K562 (cell line): ENCODE measurements at regions not wholly inside any gene's neighbourhood (a gene's known extent, or its start where the extent isn't known, plus 50 kb on each side); places are given as distances from the start of the nearest gene placed in this dataset.
A peak's percentile ranks its signal among the peaks of the same experiment; 100 is the strongest.

Experiments
- ATAC-seq: fragments of 200-7000 bp; cut with Tn5 transposase; 3 replicates; pipeline ENCODE4 v1.9.1; 2020; ENCODE audit warnings: moderate library complexity
- BruUV-seq: library from RNA; stranded (reverse); fragments of 400-500 nt; replicated peaks from 2 replicates; lab custom pipeline; 2021; lab: Mats Ljungman, UMichigan
- CTCF ChIA-PET: fragments of 300-600 bp; formaldehyde crosslinking; extraction: SDS; loops from one replicate; lab custom pipeline; 2021; ENCODE audit warnings: low intra/inter-chr PET ratio; lab: Yijun Ruan, JAX
- POLR2A ChIA-PET: fragments of 300-600, 350-650 bp; sonication (Branson Sonifier 250); formaldehyde crosslinking; extraction: SDS; loops from one replicate; lab custom pipeline; 2021; ENCODE audit warnings: antibody characterized with exemption, inconsistent platforms; lab: Yijun Ruan, JAX
- DNase-seq, 4 experiments: peaks; one replicate each; pipeline versions ENCODE4 v3.0.0 to v3.0.0-alpha.2; 2011 to 2018; ENCODE audit warnings: low spot score in 3 of 4, mixed read lengths in 3 of 4; ENCODE audit errors: extremely low read depth in 1 of 4
- FAIRE-seq: peaks from 2 replicates; lab custom pipeline; 2011; peaks lifted over from hg19 to GRCh38; lab: Jason Lieb, UNC
- H2AFZ ChIP-seq: 2 replicates; pipeline ENCODE4 v1.6.0; 2011; ENCODE audit warnings: low read depth, low read length, control low read depth, inconsistent platforms
- H3K27ac ChIP-seq: fragments of 200-600 bp; 3 replicates; pipeline ENCODE4 v1.8.0; 2011; ENCODE audit warnings: low read depth, mild to moderate bottlenecking, control low read depth, inconsistent platforms, low read length, moderate library complexity, mixed read lengths; ENCODE audit errors: extremely low read depth
- H3K27me3 ChIP-seq, 2 experiments: fragments of 300-600 bp in 1 of 2; 2 replicates in 1 of 2; 3 replicates in 1 of 2; pipeline versions ENCODE4 v1.6.0 to v1.8.0; 2011; ENCODE audit warnings: inconsistent platforms in 2 of 2, low read length in 2 of 2, mild to moderate bottlenecking in 1 of 2, mixed read lengths in 1 of 2, moderate library complexity in 1 of 2; ENCODE audit not compliant: control insufficient read depth in 2 of 2, insufficient read depth in 2 of 2
- H3K36me3 ChIP-seq: fragments of 300-600 bp; 3 replicates; pipeline ENCODE4 v1.8.0; 2011; ENCODE audit warnings: mild to moderate bottlenecking, low read length, inconsistent platforms; ENCODE audit not compliant: control insufficient read depth, insufficient read depth
- H3K4me1 ChIP-seq, 2 experiments: fragments of 200-600 bp in 1 of 2; replicated peaks in 1 of 2; 2 replicates in 1 of 2; 3 replicates in 1 of 2; pipeline versions ENCODE4 v1.5.1 to v1.8.0; 2011; ENCODE audit warnings: inconsistent platforms in 2 of 2, low read length in 2 of 2, mild to moderate bottlenecking in 1 of 2, mixed read lengths in 1 of 2, moderate library complexity in 1 of 2; ENCODE audit not compliant: control insufficient read depth in 2 of 2, insufficient read depth in 2 of 2
- H3K4me2 ChIP-seq: 2 replicates; pipeline ENCODE4 v1.6.1; 2011; ENCODE audit warnings: low read length, control low read depth, inconsistent platforms, mixed read lengths; ENCODE audit not compliant: insufficient read depth
- H3K4me3 ChIP-seq: fragments of 200-600 bp; sonication (generic), shearing (Covaris generic); 2 replicates; pipeline ENCODE4 v1.5.1; 2016; ENCODE audit warnings: control low read depth, inconsistent platforms
- H3K79me2 ChIP-seq: fragments of 200-600 bp; 3 replicates; pipeline ENCODE4 v1.8.0; 2011; ENCODE audit warnings: low read length, inconsistent platforms; ENCODE audit not compliant: control insufficient read depth, insufficient read depth
- H3K9ac ChIP-seq, 2 experiments: 2 replicates each; pipeline versions ENCODE4 v1.6.0 to v1.6.1; 2011; ENCODE audit warnings: low read depth in 2 of 2, low read length in 2 of 2, control low read depth in 1 of 2, inconsistent platforms in 1 of 2, mild to moderate bottlenecking in 1 of 2, mixed read lengths in 1 of 2; ENCODE audit not compliant: insufficient read depth in 1 of 2
- H3K9me1 ChIP-seq: one replicate; pipeline ENCODE4 v1.6.0; 2011; ENCODE audit warnings: inconsistent platforms, mild to moderate bottlenecking, low read length, moderate library complexity; ENCODE audit not compliant: control insufficient read depth, insufficient read depth
- H3K9me3 ChIP-seq: replicated peaks from 2 replicates; pipeline ENCODE4 v1.5.1; 2011; ENCODE audit warnings: low read depth, low read length, inconsistent platforms; ENCODE audit not compliant: control insufficient read depth, insufficient read depth
- H4K20me1 ChIP-seq: replicated peaks from 2 replicates; pipeline ENCODE4 v1.6.1; 2011; ENCODE audit warnings: low read length, inconsistent platforms, mixed read lengths; ENCODE audit not compliant: control insufficient read depth, insufficient read depth
- JUN ChIP-seq, 2 experiments: sonication (generic) in 1 of 2; formaldehyde crosslinking in 1 of 2; IDR thresholded peaks; 2 replicates each; pipeline versions ENCODE4 v1.6.1 to v1.8.0; 2012 to 2022; ENCODE audit warnings: borderline replicate concordance in 2 of 2, mild to moderate bottlenecking in 2 of 2, improper control_type of control experiment in 1 of 2, low read depth in 1 of 2, low read length in 1 of 2, missing genetic modification reagents in 1 of 2
- KDM4B ChIP-seq, 2 experiments: fragments of 450-650 bp in 1 of 2; sonication (generic) in 1 of 2; IDR thresholded peaks; 2 replicates each; pipeline ENCODE4 v1.6.1; 2016 to 2017; ENCODE audit warnings: borderline replicate concordance in 2 of 2, antibody characterized with exemption in 1 of 2, low read depth in 1 of 2, mild to moderate bottlenecking in 1 of 2
- LEF1 ChIP-seq: fragments of 450-650 bp; IDR thresholded peaks from 2 replicates; pipeline ENCODE4 v1.6.1; 2016; ENCODE audit warnings: mild to moderate bottlenecking
- SPI1 ChIP-seq: IDR thresholded peaks from 2 replicates; pipeline ENCODE4 v1.6.1; 2011; ENCODE audit warnings: low read depth, low read length, control low read depth, borderline replicate concordance
- TFE3 ChIP-seq: fragments of 450-650 bp; formaldehyde crosslinking; IDR thresholded peaks from 2 replicates; pipeline ENCODE4 v1.4.0; 2020; ENCODE audit warnings: mild to moderate bottlenecking, mixed read lengths
- ZNF146 ChIP-seq: IDR thresholded peaks from one replicate; pipeline ENCODE4 v1.6.1; 2018; ENCODE audit warnings: missing compliant biosample characterization; ENCODE audit not compliant: unreplicated experiment
- ZNF280A ChIP-seq: fragments of 450-650 bp; IDR thresholded peaks from 2 replicates; pipeline ENCODE4 v1.6.1; 2018; ENCODE audit warnings: mild to moderate bottlenecking, low read depth; ENCODE audit not compliant: partially characterized antibody
- ZSCAN29 ChIP-seq: fragments of 450-650 bp; IDR thresholded peaks from 2 replicates; pipeline ENCODE4 v1.6.1; 2017
- WGBS: fragments of 100-300 bp; shearing (Covaris generic); methylation state at CpG from one replicate; pipeline ENCODE4 v1.1.6; 2016; ENCODE audit warnings: low coverage, mixed read lengths; ENCODE audit not compliant: insufficient coverage; ENCODE audit errors: missing lambda C conversion rate; 5-methylcytosine and 5-hydroxymethylcytosine counted together
- in situ Hi-C: fragments of 300-500 bp; cut with MboI; formaldehyde crosslinking; loops from 4 replicates; pipeline ENCODE4 v1.15.0; 2018; ENCODE audit warnings: inconsistent platforms, mixed read lengths
- intact Hi-C: fragments of 100-400 bp; cut with micrococcal nuclease; formaldehyde crosslinking; loops from 2 replicates; pipeline ENCODE4 v1.14.2; 2022
- TF ChIP-seq, protein P1 (sequence below): fragments of 250-450 bp; sonication (Bioruptor Pico); IDR thresholded peaks from 2 replicates; pipeline ENCODE4 v1.4.0; 2020; ENCODE audit warnings: mild to moderate bottlenecking, moderate library complexity
- TF ChIP-seq, protein P2 (sequence below): fragments of 250-450 bp; sonication (Bioruptor Pico); IDR thresholded peaks from 2 replicates; pipeline ENCODE4 v1.5.1; 2021; ENCODE audit warnings: mild to moderate bottlenecking

GRCh38 chr6:105695461-105695860 is 292.6 kb upstream of the PREP start (continued):
- no peak for TF ChIP-seq JUN (IDR thresholded peaks at IDR 0.05; ENCODE audit: borderline replicate concordance, low read depth, low read length)
- no peak for TF ChIP-seq JUN (CRISPR knock-in tag; IDR thresholded peaks at IDR 0.05; ENCODE audit: borderline replicate concordance)
- TF ChIP-seq, protein P1, sequence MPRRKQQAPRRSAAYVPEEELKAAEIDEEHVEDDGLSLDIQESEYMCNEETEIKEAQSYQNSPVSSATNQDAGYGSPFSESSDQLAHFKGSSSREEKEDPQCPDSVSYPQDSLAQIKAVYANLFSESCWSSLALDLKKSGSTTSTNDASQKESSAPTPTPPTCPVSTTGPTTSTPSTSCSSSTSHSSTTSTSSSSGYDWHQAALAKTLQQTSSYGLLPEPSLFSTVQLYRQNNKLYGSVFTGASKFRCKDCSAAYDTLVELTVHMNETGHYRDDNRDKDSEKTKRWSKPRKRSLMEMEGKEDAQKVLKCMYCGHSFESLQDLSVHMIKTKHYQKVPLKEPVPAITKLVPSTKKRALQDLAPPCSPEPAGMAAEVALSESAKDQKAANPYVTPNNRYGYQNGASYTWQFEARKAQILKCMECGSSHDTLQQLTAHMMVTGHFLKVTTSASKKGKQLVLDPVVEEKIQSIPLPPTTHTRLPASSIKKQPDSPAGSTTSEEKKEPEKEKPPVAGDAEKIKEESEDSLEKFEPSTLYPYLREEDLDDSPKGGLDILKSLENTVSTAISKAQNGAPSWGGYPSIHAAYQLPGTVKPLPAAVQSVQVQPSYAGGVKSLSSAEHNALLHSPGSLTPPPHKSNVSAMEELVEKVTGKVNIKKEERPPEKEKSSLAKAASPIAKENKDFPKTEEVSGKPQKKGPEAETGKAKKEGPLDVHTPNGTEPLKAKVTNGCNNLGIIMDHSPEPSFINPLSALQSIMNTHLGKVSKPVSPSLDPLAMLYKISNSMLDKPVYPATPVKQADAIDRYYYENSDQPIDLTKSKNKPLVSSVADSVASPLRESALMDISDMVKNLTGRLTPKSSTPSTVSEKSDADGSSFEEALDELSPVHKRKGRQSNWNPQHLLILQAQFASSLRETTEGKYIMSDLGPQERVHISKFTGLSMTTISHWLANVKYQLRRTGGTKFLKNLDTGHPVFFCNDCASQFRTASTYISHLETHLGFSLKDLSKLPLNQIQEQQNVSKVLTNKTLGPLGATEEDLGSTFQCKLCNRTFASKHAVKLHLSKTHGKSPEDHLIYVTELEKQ (CRISPR knock-in tag) = no peak
- TF ChIP-seq TFE3 = no peak

DNA sequence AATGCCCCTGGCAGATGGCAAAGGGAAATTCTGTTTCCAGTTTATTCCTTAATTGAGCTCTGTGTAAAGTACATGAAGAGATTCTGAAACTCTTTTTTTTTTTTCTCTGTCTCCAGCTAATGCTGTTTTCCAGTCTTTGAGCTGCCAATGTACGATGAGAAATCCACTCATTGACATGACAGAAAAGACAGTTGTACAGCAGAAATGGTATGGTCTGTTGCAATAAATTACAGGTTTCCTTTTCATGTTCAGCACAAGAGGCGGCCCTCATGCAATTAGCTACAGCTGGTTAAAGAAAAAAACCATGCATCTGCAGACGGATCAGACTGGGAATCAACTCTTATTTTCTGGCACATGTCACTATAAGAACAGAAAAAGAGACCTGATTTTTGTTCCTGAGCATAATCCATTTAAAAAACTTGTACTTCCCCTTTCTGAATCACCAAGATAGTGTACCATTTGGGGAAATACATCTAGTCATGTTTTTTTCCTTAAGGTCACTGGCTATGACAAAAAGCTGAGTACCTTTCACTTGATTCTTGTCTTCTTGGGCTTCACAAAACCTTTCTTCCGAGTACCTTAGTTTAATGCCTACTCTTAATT is 289.8 kb upstream of the PREP start:
- Histone ChIP-seq H3K4me3 (no peak overlapping the region), H3K9me1 (no peaks in the 10 kb centered on the region), H3K79me2 (no peaks in the 10 kb centered on the region), H3K4me1 (no peaks in the 10 kb centered on the region), H3K27ac (no peak overlapping the region), H3K27me3 (no peaks in the 10 kb centered on the region; a peak in 1 of 5 replicates), H2AFZ (no peak overlapping the region), H3K9ac (no peak overlapping the region), H3K9me3 (no peaks in the 10 kb centered on the region), H3K36me3 (no peaks in the 10 kb centered on the region), H3K4me2 (no peak overlapping the region), H4K20me1 (no peaks in the 10 kb centered on the region)
- WGBS = 2% methylated on average over 4 of the region's 4 CpGs
- DNase-seq (no peak), FAIRE-seq (no peak), ATAC-seq (no peak)
- BruUV-seq = no TSS peak
- in situ Hi-C loops = no loop called here
- POLR2A ChIA-PET = interaction anchor here (0.6 kb wide), 1 partner anchor 200 kb away, joined by 4 read pairs; no protein-coding TSS in a partner anchor
- CTCF ChIA-PET = no interaction called here
- intact Hi-C loops = no loop called here
- TF ChIP-seq ZNF280A (no peak), LEF1 (no peak), ZNF146 (no peak), SPI1 (0 out of 2 replicates have a peak, but pooled peaks have one; percentile 14), ZSCAN29 (no peak), KDM4B (IDR thresholded peaks at IDR 0.05; ENCODE audit: borderline replicate concordance in 2 of 2, low read depth in 1 of 2) (no peak)
- TF ChIP-seq, protein P2, sequence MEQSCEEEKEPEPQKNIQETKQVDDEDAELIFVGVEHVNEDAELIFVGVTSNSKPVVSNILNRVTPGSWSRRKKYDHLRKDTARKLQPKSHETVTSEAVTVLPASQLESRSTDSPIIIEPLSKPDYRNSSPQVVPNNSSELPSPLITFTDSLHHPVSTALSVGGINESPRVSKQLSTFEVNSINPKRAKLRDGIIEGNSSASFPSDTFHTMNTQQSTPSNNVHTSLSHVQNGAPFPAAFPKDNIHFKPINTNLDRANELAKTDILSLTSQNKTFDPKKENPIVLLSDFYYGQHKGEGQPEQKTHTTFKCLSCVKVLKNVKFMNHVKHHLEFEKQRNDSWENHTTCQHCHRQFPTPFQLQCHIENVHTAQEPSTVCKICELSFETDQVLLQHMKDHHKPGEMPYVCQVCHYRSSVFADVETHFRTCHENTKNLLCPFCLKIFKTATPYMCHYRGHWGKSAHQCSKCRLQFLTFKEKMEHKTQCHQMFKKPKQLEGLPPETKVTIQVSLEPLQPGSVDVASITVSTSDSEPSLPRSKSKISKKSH (CRISPR knock-in tag) = no peak
